GM10266 (cell line): ENCODE measurements at regions not wholly inside any gene's neighbourhood (a gene's known extent, or its start where the extent isn't known, plus 50 kb on each side); places are given as distances from the start of the nearest gene placed in this dataset.

ENCODE experiments used
- DNase-seq: peaks from one replicate; pipeline ENCODE4 v3.0.0; 2012; ENCODE audit errors: extremely low spot score
- CTCF ChIP-seq: IDR thresholded peaks from 2 replicates; pipeline ENCODE4 v1.5.1; 2012; ENCODE audit warnings: mild to moderate bottlenecking, low read depth; ENCODE audit not compliant: control insufficient read depth, insufficient read depth; ENCODE audit errors: missing control alignments

- TF ChIP-seq CTCF = no peak
- no peak for DNase-seq
Measured at GRCh38 chr18:66668706-66669105, 64.8 kb upstream of the CDH19 start.

- no peak for TF ChIP-seq CTCF
Measured at GRCh38 chr18:66662632-66663031, 58.7 kb upstream of the CDH19 start.

GRCh38 chr18:66655407-66655806 lies 51.5 kb upstream of the CDH19 start:
- no peak for DNase-seq
- TF ChIP-seq CTCF = no peak

More at GRCh38 chr18:66662632-66663031, 58.7 kb upstream of the CDH19 start:
- no peak for DNase-seq
